MCF 10A (cell line): ENCODE measurements at regions not wholly inside any gene's neighbourhood (a gene's known extent, or its start where the extent isn't known, plus 50 kb on each side); places are given as distances from the start of the nearest gene placed in this dataset.
"Not testable (repeated sequence)": the region's sequence is repeated elsewhere in the genome, so short reads cannot be mapped to it uniquely, and the experiment has no call there.

ENCODE experiments used
- BruUV-seq: library from RNA; stranded (reverse); fragments of 400-500 nt; replicated peaks from 2 replicates; lab custom pipeline; 2021; lab: Mats Ljungman, UMichigan
- CTCF ChIA-PET: fragments of 300-600 bp; sonication (Branson Sonifier 250); formaldehyde crosslinking; extraction: SDS; loops from one replicate; lab custom pipeline; 2021; ENCODE audit warnings: antibody characterized with exemption, inconsistent platforms; lab: Yijun Ruan, JAX
- POLR2A ChIA-PET: fragments of 300-600, 350-650 bp; sonication (Branson Sonifier 250); formaldehyde crosslinking; extraction: SDS; loops from one replicate; lab custom pipeline; 2020; ENCODE audit warnings: antibody characterized with exemption, inconsistent platforms; lab: Yijun Ruan, JAX
- DNase-seq: peaks from one replicate; pipeline ENCODE4 v3.0.0-alpha.2; 2018; ENCODE audit not compliant: unreplicated experiment
- H3K27ac Mint-ChIP-seq: one replicate; pipeline ENCODE4 v1.8.0; 2022; ENCODE audit warnings: mild to moderate bottlenecking, low read depth, mixed read lengths; ENCODE audit not compliant: unreplicated experiment
- H3K27me3 Mint-ChIP-seq: one replicate; pipeline ENCODE4 v1.8.0; 2022; ENCODE audit warnings: mixed read lengths; ENCODE audit not compliant: insufficient read depth, unreplicated experiment
- H3K36me3 Mint-ChIP-seq: one replicate; pipeline ENCODE4 v1.8.0; 2022; ENCODE audit warnings: mild to moderate bottlenecking, moderate library complexity, mixed read lengths; ENCODE audit not compliant: insufficient read depth, unreplicated experiment
- H3K4me1 Mint-ChIP-seq: one replicate; pipeline ENCODE4 v1.8.0; 2022; ENCODE audit warnings: mixed read lengths; ENCODE audit not compliant: insufficient read depth, unreplicated experiment
- H3K4me3 Mint-ChIP-seq: one replicate; pipeline ENCODE4 v1.8.0; 2022; ENCODE audit warnings: mild to moderate bottlenecking, moderate library complexity, mixed read lengths; ENCODE audit not compliant: unreplicated experiment
- H3K9me3 Mint-ChIP-seq: one replicate; pipeline ENCODE4 v1.8.0; 2022; ENCODE audit warnings: mixed read lengths; ENCODE audit not compliant: unreplicated experiment
- intact Hi-C: fragments of 100-400 bp; cut with micrococcal nuclease; formaldehyde crosslinking; loops from 2 replicates; pipeline ENCODE4 v1.14.1; 2022
- TF ChIP-seq, protein P1 (sequence below): fragments of 200-600 bp; IDR thresholded peaks from one replicate; pipeline ENCODE4 v1.8.0; 2022; ENCODE audit warnings: antibody characterized with exemption, mild to moderate bottlenecking; ENCODE audit not compliant: unreplicated experiment

DNA sequence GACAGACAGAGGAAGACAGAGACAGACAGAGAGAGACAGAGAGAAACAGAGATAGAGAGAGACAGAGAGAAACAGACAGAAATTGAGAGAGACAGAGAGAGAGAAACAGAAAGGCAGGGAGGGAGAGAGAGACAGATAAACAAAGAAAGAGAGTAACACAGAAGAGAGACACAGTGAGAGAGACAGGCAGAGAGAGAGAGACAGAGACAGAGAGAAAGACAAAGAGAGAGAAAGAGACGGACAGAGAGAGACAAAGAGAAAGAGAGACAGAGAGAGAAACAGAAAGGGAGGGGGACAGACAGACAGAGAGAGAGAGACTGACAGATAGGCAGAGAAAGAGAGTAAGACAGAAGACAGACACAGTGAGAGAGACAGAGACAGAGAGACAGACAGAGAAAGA lies 108.5 kb upstream of the ANKRD30BL start:
- ChIA-PET CTCF (interaction anchor here (0.7 kb wide), 1 partner anchor 416 kb away, joined by 3 read pairs; no protein-coding TSS in a partner anchor), POLR2A (no interaction called here)
- BruUV-seq = no TSS peak
- H3K27me3 Mint-ChIP-seq = no peaks in the 10 kb centered on the region
- intact Hi-C loops = no loop called here
- DNase-seq = no peak
- TF ChIP-seq, protein P1, sequence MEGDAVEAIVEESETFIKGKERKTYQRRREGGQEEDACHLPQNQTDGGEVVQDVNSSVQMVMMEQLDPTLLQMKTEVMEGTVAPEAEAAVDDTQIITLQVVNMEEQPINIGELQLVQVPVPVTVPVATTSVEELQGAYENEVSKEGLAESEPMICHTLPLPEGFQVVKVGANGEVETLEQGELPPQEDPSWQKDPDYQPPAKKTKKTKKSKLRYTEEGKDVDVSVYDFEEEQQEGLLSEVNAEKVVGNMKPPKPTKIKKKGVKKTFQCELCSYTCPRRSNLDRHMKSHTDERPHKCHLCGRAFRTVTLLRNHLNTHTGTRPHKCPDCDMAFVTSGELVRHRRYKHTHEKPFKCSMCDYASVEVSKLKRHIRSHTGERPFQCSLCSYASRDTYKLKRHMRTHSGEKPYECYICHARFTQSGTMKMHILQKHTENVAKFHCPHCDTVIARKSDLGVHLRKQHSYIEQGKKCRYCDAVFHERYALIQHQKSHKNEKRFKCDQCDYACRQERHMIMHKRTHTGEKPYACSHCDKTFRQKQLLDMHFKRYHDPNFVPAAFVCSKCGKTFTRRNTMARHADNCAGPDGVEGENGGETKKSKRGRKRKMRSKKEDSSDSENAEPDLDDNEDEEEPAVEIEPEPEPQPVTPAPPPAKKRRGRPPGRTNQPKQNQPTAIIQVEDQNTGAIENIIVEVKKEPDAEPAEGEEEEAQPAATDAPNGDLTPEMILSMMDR = no peak
- no peaks in the 10 kb centered on the region for H3K36me3 Mint-ChIP-seq
- peaks cover 6% of the 10 kb centered on the region for H3K9me3 Mint-ChIP-seq
- H3K27ac Mint-ChIP-seq = no peak overlapping the region
- no peaks in the 10 kb centered on the region for H3K4me1 Mint-ChIP-seq
- no peak overlapping the region for H3K4me3 Mint-ChIP-seq

DNA sequence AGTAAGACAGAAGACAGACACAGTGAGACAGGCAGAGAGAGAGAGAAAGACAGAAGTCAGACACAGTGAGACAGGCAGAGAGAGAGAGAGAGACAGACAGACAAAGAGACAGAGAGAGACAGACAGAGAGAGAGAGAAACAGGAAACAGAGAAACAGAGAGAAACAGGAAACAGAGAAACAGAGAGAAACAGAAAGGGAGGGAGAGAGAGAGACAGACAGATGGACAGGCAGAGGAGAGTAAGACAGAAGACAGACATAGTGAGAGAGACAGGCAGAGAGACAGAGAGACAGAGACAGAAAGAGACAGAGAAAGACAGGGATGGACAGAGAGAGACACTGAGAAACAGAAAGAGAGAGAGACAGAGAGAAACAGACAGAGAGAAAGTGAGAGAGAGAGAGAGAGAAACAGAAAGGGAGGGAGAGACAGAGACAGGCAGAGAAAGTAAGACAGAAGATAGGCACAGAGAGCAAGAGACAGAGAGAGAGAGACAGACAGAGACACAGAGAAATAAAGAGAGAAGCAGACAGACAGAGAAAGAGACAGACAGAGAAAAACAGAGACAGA lies 109.3 kb upstream of the ANKRD30BL start:
- H3K4me1 Mint-ChIP-seq = no peaks in the 10 kb centered on the region
- intact Hi-C loops = no loop called here
- H3K4me3 Mint-ChIP-seq = no peak overlapping the region
- no peak overlapping the region for H3K27ac Mint-ChIP-seq
- BruUV-seq = no TSS peak
- no peaks in the 10 kb centered on the region for H3K27me3 Mint-ChIP-seq
- CTCF ChIA-PET = no interaction called here
- DNase-seq = no peak
- TF ChIP-seq, protein P1 = no peak
- peaks cover 6% of the 10 kb centered on the region for H3K9me3 Mint-ChIP-seq
- POLR2A ChIA-PET = no interaction called here
- no peaks in the 10 kb centered on the region for H3K36me3 Mint-ChIP-seq

DNA sequence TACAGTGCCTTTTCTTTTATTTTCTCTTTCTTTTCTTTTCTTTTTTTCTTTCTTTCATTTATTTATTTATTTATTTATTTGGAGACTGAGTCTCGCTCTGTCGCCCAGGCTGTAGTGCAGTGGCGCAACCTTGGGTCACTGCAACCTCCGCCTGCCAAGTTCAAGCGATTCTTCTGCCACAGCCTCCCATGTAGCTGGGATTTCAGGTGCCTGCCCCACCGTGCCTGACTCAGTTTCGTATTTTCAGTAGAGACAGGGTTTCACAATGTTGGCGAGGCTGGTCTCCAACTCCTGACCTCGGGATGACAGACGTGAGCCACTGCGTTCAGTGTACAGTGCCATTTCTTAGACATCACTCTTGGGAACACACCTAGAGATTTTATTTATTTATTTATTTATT lies 110.0 kb upstream of the ANKRD30BL start:
- H3K36me3 Mint-ChIP-seq, CTCF ChIA-PET, BruUV-seq, H3K4me1 Mint-ChIP-seq, H3K27me3 Mint-ChIP-seq, POLR2A ChIA-PET, DNase-seq, H3K9me3 Mint-ChIP-seq, H3K4me3 Mint-ChIP-seq, intact Hi-C loops, H3K27ac Mint-ChIP-seq: not testable (repeated sequence)

DNA sequence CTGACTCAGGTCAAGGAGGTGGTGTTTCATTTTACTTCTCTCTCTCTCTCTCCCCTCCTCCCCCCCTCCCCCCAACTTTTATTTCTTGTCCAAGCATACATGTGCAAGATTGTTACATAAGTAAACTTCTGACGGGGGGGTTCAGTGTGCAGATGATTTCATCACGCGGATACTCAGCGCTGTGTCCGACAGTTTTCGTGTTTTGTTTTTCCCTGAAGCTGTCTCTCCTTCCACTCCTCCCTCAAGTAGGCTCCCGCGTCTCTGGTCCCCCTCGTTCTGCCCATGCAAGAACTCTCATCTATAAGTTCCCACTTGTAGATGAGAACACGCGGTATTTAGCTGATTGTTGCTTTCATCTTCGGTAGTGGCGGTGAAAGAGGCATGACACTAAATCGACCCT lies 111.0 kb upstream of the ANKRD30BL start:
- BruUV-seq = no TSS peak
- TF ChIP-seq, protein P1 = no peak
- Mint-ChIP-seq H3K9me3 (peaks cover 8% of the 10 kb centered on the region), H3K4me1 (no peaks in the 10 kb centered on the region), H3K4me3 (no peak overlapping the region), H3K36me3 (no peaks in the 10 kb centered on the region), H3K27me3 (no peaks in the 10 kb centered on the region), H3K27ac (no peak overlapping the region)
- intact Hi-C loops = no loop called here
- ChIA-PET CTCF (no interaction called here), POLR2A (no interaction called here)
- DNase-seq = no peak

DNA sequence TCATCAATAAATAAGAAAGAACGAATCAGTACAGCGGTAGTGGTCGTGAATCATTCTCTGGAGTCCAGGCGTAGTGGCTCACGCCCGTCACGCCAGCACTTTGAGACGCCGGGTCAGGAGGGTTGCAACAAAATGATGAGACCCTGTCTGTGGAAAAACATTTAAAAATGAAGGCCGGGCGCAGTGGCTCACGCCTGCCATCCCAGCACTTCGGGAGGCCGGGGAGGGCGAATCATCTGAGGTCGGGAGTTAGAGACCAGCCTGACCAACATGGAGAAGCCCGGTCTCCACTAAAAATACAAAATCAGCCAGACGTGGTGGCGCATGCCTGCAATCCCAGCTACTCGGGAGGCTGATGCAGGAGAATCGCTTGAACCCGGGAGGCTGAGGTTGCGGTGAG lies 111.8 kb upstream of the ANKRD30BL start:
- BruUV-seq, DNase-seq, POLR2A ChIA-PET, H3K4me1 Mint-ChIP-seq, H3K36me3 Mint-ChIP-seq, intact Hi-C loops, CTCF ChIA-PET, H3K4me3 Mint-ChIP-seq, H3K27me3 Mint-ChIP-seq, H3K27ac Mint-ChIP-seq: not testable (repeated sequence)
- peaks cover 13% of the 10 kb centered on the region for H3K9me3 Mint-ChIP-seq
